HG03378 (cell line): ENCODE measurements at regions not wholly inside any gene's neighbourhood (a gene's known extent, or its start where the extent isn't known, plus 50 kb on each side); places are given as distances from the start of the nearest gene placed in this dataset.

Source experiments
- ATAC-seq: cut with Tn5 transposase; IDR thresholded peaks from one replicate; pipeline ENCODE4 v1.9.1; 2021; ENCODE audit warnings: mild to moderate bottlenecking, moderate library complexity; ENCODE audit not compliant: unreplicated experiment

- ATAC-seq, result no peak
These were observed 268.8 kb downstream of the SEC14L1 start for GRCh38 chr17:77409282-77410161.

DNA sequence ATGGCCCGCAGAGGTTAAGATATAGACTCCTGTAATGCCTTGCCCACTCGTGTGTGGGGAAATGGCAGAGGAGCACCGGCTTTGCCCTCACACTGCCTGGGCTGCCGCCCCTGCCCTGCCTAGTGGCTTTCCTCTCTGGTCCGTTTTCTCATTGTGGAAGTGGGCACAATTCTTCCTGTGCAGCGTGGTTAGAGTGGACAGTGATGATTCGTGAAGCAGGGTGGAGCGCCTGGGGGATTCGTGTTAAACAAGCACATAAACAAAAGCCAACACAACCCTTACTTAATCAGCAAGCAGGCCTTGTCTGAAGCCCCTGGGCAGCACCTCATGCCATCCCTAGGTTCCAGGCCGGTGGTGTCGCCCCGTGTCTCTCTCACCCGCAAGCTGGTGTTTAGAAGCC, 269.7 kb downstream of the SEC14L1 start:
- ATAC-seq, result no peak

DNA sequence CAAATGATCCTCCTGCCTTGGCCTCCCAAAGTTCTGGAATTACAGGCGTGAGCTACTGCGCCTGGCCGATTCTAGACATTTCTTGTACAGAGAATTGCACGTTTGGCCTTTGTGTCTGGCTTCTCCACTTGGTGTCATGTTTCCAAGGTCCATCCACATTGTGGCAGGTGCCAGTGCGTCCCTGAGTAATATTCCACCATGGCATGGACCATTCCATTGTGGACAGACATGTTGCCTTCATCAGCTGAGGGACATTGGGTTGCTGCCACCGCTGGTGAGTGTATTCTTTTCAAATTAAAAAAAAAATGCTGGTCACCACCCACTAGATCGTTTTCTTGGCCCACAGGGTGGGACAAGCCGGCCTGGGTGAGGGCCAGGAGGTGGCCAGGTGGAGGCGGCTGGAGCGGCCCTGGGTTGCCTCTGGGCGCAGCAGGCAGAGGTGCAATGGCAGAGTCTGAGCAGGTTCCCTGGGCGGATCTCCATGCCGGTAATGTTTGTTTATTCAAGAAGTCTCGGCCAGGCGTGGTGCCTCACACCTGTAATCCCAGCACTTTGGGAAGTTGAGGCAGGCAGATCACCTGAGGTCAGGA, 274.1 kb downstream of the SEC14L1 start:
- no peak for ATAC-seq

- no peak for ATAC-seq
These were observed 275.4 kb downstream of the SEC14L1 start for GRCh38 chr17:77416105-77416713.

GRCh38 chr17:77417575-77417974, 276.8 kb downstream of the SEC14L1 start:
- ATAC-seq, result no peak

DNA sequence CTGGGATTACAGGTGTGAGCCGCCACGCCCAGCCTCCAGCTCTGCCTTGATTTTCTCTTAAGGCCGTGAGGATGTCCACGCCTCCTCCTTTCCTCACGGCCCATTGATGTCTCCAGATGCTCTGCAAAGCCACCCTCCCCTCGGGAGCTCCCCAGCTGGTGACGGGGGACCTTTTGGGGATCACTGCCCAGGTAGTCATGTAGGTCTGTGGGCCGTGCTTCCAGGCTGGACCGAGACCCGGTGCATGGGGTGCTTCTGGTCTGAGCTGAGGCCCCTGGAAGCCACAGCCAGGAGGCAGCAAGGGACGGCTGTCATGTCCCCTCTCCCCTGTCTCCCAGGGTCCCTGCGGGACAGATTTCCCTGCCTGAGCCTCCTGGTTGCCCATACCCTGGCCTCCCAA, 277.8 kb downstream of the SEC14L1 start:
- no peak for ATAC-seq

GRCh38 chr17:77419095-77419494, 278.3 kb downstream of the SEC14L1 start:
- ATAC-seq, result no peak

- ATAC-seq, result no peak
These were observed 278.9 kb downstream of the SEC14L1 start for GRCh38 chr17:77419547-77420094.

GRCh38 chr17:77420095-77420803, 279.5 kb downstream of the SEC14L1 start:
- no peak for ATAC-seq

DNA sequence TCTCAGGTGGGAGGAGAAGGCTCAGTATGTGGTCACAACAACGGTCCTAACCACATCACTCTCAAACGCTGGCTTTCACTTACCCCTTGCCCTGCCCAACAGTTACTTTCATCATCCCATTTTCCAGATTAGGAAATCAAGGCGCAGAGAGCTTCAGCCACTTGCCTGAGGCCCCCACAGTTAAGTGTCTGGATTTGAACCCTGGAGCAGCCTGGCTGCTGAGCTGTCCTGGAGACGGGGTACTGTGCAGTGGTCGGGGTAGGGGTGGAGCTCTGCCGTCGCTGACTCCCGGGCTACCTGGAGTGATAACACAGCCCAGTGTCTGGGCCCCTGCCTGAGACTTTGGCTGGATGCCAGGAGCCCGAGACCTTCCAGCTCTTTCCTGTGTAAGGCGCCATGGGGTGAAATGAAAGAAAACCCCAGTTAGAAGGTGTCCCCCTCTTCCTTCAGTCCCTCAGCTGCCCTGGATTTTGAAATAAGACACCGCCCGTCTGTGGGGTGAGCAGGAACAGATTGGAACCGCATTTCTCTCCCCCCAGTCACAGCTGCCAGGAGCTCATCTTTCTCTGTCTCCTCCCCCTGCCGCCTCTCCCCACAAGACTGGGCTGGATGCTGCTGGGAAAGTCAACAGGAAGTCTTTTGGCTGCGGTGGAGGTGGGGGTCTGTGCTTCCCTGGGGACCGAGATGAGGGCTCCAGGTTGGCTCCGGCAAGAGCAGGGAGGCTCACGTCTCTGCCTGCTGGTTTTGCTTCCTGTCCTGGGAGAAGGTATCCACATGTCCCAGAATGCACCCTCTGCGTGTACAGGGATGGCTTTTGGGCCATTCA, 280.2 kb downstream of the SEC14L1 start:
- no peak for ATAC-seq

DNA sequence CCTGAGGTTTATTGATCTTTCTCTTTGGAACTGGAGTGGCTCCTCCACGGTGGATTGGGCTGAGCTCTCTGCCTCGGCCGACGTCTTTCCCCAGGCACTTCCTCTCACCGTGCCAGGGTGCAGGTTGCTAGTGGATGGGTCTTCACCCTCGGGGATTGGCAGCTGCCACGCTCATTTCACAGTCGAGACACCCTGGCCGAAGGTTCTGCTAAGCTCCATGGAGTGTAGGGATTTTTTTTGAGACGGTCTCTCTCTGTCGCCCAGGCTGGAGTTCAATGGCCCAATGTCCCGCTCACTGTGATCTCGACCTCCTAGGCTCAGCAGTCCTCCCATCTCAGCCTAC, 280.8 kb downstream of the SEC14L1 start:
- no peak for ATAC-seq

GRCh38 chr17:77422104-77422747, 281.5 kb downstream of the SEC14L1 start:
- ATAC-seq, result no peak

DNA sequence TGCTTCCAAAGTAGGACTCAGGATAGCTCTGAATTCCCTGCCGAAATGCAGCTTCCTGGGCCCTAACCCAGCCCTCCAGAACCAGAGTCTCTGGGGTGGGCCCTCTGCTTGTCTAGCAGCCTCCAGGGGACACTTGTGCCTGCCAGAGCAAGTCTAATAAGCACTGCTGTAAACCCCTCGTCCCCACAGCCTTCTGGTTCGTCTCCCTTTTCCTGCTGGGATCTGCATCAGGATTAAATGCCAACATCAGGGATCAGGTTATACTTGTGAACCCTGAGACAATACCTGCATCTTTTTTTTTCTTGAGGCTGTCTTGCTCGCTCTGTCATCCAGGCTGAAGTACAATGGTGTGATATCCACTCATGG, 282.0 kb downstream of the SEC14L1 start:
- ATAC-seq, result no peak

DNA sequence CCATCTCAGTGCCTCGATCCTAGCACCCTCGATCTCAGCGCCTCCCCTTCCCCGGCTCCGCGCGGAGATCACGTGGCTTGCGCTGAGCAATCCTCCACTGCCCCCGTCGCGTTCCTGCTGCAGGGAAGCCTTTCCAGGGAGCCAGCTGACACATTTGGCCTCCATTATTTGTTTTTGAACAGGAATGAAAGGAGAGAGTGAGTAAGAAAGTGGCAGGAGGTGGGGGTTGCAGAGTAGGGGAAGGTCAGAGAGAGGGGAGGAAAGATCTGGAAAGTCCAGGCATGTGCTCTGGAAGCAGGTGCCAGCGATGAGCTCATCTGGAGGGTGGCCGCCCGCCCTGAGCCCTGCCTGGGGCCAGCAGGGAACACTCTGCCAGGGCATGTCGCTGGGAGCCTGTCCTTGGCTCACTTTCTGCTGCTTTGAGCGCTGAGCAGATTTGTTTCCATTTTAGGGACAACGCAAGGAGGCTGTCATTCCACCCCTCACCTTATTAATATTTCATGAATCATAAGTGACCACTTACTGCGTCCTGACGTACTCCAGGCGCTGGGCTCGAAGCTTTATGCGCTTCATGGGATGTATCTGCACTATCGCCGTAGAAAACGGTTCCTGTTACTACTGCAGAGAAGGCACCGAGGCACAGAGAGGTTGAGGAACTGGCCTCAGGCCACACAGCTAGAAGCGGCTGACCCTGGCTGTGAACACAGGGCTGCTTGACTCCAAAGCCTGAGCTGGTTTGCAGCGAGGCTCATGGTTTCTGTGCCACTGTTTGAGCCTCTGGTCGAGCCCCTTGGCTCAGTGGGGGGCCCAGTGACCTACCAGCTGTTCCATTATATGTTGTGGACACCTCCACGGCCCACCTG, 283.1 kb downstream of the SEC14L1 start:
- ATAC-seq, result no peak

DNA sequence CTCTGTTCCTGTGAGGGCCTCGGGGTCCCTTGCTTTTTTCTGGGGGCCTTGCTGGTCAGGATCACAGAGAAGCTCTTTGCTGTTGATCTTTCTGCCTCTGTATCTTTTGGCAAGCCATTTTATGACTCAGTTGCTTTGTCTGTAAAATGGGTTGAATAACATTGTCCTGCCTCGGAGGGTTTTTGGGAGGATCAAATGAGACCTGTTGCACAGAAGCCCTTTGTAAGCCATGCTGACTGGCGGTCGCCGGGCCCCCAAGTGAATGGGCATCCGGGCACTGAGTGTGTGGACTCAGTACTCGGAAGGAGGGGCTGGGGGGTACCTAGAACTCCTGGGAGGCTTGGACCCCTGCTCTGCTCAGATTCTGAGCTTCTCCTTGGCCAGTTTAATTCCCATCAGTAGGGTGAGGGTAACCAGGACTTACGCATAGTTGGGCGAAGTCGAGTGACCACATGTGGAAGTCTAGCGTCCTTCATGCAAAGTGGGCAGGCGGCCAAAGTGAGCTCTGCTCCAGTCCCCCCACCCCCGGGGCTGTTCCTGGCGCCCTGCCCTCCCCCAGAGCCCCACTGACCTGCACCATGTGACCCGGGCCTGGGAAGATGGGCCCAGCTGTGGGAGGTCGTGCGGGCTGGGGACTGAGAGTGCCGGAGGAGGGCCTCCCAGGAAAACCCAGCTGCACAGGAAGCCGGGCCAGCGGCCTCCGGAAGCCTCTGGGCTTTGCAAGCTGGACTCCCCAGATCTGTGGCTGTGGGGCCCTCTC, 284.0 kb downstream of the SEC14L1 start:
- no peak for ATAC-seq

GRCh38 chr17:77425348-77425747, 284.6 kb downstream of the SEC14L1 start:
- ATAC-seq, result no peak

GRCh38 chr17:77425791-77426641, 285.2 kb downstream of the SEC14L1 start:
- ATAC-seq, result no peak
